ENCODE measurements at regions not wholly inside any gene's neighbourhood (a gene's known extent, or its start where the extent isn't known, plus 50 kb on each side); places are given as distances from the start of the nearest gene placed in this dataset.
"Not testable (repeated sequence)": the region's sequence is repeated elsewhere in the genome, so short reads cannot be mapped to it uniquely, and the experiment has no call there.

DNA sequence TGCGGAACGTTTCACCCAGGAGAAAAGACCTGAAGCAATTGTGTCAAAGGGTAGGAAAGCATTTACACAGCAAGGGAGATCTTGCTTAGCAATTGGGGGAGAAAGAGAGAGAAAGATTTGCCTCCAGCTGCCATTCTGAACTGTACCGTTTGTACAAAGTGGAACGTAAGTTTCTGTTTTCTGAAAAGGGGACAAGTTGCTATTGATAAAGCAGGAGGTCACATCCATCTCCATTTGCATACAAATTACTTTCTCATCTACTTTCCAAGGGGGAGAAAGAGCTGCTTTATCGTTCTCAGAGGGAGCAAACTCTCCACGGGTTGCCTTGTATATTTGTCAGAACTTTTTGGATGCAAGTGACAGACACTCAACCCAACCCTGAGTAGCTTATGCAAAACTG lies 92.0 kb upstream of the CARD11 start:
- DNase-seq: no peak

DNA sequence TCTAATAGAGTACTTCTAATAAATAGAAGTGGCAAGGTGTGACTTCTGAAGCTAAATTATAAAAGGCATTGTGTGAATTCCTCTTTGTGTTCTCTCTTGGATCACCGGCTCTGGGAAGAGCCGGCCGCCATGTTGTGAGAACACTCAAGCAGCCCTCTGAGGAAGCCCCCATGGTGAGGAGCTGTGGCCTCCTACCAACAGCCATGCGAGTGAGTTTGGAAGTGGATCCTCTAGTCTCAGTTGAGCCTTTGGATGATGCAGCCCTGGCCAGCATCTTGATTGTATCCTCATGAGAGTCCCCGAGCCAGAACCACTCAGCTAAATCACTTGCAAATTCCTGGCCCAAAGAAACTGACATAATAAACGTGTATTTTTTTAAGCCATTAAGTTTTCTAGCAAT lies 94.5 kb upstream of the CARD11 start:
- no peak for DNase-seq

DNA sequence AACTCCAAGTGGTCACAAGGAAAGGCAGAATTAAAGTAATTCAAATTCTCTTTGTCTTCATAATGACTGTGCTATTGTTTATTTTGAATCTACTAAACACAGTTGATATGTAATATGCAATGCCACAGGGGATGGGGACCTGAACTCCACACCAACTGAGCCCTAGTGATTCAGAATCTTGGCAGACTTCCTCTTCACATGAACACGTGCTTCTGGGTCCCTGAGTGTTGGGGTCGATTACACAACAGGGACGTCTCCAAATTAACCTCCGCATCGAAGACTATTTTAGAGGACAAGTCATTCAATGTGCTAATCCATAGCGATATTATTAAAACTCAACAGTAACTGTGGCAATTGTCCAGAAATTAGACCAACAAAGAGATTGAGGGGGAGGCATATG lies 95.3 kb upstream of the CARD11 start:
- DNase-seq: no peak

DNA sequence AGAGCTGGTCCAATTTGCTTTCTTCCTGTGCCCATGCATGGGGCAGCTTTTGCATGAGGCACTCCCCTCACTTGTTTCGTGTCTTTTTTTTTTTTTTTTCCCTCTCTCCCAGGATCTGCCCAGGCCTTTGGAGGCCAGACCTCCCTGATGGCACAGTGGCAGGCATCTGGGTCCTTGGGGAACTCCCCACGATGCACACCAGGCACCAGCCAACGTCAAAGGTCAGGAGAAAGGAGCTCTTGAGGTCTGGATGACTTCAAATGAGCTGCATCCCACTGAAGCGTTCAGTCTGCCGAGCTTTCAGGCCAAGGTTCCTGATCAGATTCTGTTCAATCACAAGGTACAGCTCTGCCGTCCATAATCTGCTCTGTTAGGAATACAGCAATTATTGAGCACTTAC lies 97.2 kb upstream of the CARD11 start:
- no peak for DNase-seq

DNA sequence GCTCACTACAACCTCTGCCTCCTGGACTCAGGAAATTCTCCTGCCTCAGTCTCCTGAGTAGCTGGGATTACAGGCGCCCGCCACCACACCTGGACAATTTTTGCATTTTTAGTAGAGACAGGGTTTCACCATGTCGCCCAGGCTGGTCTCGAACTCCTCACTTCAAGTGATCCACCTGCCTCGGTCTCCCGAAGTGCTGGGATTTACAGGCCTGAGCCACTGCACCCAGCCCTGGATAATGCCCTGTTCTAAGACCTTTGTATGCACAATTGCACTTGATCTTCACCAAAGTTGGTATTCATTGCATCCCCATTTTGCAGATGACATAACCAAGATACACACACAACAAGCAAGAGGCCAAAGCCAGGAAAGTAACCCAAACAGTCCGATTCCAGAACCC lies 97.7 kb upstream of the CARD11 start:
- no peak for DNase-seq

DNA sequence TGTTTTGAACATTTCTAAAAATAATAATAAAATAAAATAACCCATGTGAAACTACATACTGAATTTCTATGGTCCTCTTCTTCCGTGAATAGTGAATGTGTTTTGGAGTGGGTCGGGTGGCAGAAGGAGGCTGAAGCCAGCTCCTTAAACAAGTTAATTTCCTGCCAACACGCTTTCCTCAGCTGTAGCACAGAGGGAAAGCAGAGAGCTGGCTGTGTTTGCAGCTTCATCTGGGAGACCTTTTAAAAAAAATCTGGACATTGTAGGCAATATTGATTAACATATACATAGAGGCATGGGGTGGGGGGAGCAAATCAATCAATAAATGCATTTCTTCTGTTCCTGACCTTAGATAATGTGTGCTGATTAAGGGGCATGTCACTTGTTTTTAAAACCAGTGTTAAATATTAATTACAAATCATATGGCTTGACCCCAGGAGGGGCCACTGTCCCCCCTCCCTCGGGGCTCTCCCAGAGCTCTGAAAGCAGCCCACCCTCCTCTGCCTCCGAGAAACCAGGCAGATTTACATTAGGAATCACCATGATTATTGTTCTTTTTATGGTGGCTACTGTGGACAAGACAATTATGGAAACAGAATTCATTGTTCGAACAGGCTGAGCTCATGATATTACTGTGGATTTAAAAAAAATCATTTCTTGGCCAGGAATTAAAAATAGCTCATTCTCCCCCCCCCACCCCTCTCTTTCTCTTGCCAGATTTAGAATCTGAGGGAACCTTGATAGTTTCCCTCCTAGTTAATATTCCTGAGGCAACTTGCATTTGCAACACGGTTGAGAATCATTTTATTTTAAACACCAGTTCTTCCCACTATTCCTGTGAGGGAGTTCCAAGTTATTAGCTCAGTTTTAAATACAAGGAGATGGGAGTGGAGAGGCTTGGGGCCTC lies 100.5 kb upstream of the CARD11 start:
- DNase-seq: no peak

DNA sequence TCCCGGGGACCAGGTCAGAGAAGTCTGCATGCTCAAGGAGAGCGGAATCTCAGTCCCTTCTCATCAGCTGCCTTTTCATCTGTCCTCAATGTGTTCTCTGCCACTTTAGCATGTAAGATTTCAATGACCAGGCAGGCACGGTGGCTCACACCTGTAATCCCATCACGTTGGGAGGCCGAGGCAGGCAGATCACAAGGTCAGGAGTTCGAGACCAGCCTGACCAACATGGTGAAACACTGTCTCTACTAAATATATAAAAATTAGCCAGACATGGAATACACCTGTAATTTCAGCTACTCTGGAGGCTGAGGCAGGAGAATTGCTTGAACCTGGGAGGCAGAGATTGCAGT lies 101.1 kb upstream of the CARD11 start:
- not testable (repeated sequence) for DNase-seq

DNA sequence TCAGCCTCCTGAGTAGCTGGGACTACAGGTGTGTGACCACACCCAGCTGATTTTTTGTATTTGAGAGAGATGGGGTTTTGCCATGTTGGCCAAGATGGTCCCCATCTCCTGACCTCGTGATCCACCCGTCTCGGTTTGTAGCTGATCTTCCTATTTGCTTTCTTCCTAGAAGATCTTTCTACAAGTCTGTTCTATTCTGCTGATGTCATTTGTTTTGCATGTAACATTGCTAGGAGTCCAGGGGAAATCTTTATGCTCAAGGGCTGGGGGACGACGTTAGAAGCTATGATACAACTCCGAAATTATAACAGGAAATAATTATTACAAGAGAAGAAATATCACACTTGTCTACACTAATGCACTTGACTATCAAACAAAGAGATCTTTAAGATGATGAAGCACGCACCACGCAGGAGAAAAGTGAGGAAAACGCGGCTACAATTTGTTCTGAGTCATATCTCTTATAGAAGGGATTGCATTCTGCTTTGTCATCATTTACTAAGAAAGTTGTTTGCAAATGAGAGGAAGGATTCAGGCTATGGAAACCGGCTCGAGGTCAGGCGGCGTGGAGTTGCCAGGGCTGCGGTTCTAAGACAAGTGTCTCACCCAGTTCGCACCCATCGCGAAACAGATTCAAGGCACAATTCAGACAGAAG lies 103.0 kb upstream of the CARD11 start:
- no peak for DNase-seq

DNA sequence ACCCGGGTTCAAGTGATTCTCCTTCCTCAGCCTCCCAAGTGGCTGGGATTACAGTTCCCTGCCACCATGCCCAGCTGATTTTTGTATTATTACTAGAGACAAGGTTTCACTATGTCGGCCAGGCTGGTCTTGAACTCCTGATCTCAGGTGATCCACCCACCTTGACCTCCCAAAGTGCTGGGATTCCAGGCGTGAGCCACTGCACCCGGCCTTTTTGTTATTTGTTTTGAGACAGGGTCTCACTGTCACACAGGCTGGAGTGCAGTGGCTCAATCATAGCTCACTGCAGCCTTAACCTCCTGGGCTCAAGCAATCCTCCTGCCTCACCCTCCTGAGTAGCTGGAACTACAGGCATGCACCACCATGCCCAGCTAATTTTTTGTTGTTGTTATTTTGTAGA lies 104.8 kb upstream of the CARD11 start:
- not testable (repeated sequence) for DNase-seq

DNA sequence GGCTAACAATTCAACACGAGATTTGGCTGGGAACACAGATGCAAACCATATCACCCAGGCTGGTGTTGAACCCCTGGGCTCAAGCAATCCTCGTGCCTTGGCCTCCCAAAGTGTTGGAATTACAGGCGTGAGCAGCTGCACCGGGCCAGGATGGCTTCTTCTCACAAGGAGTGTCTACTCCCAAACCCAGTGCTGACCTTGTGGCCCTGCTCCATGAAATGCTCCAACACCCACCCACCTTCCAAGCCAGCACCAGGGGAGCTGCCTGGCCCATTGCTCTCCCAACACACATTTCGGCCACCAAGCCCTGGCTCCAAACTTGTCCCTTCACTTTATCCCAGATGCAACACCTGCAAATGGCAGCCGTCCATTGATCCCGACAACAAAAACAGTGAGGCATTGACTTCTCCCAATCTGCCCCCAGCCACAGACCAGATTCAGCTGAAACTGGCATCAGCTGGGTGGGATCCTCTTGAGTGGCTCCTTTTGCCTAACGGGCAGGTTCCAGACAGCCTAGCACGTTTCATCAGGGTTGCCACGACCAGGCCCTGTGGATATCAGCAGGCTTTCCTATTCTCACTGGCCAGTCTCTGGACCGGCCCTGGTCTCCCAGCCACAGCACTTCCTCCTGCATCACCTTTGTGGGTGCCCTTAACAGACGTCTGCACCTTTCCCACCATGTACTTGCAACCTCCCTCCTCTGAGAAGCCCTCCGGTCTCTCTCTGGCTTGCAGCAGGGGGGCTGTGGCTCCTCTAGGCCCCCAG lies 105.7 kb upstream of the CARD11 start:
- no peak for DNase-seq

DNA sequence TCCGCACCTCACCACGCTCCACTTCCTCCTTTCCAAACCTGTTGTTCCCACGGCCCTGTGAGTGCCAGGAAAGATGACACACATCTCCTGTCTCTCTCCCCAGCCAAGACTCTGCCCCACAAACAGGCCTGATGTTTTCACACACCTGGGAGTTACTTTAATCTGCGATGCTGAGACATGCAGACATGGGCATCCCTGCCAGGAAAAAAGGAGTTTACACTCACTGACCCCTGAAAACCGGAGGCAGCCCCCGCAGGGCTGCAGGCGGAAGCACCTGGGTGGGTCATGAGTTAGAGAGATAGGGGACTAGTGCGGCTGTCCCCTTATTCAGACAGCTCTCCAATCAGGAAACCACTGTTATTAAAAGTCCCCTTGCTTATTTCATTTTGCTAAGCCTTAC lies 106.4 kb upstream of the CARD11 start:
- peak; percentile 42 for DNase-seq

DNA sequence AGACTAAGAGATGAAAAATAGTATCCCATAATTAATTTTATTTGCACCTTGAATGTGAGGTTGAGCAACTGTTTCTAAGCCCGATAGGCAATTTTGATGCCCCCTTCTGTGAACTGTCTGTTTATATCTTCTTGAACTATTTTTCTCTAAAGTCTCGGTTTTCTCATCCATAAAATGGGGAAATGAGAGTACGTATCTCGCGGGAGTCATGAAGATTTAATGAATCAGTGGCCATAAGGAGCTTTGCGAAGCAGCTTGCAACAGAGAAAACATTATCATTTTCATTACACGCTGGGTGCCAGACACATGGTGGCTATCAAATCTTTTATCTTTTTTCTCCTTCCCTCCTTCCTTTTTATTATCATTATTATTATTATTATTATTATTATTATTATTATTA lies 108.1 kb upstream of the CARD11 start:
- no peak for DNase-seq

DNA sequence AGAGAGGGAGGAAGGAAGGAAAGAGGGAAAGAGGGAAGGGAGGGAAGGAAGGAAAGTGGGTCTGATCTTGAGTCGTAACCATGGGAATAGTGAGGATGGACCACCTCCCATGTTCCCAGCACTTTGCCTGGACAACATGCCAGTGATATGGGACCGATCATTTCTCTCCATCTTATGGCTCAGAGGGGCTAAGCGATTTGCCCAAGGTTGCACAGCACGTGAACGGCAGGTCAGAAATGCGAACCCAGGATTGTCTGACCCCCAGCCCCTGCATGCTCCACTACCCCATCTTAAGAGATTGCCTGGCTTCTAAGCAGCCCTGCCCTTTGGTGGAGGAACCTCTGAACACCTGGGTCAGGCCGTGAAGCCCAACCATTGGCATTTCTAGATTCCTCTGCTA lies 109.0 kb upstream of the CARD11 start:
- DNase-seq: no peak

DNA sequence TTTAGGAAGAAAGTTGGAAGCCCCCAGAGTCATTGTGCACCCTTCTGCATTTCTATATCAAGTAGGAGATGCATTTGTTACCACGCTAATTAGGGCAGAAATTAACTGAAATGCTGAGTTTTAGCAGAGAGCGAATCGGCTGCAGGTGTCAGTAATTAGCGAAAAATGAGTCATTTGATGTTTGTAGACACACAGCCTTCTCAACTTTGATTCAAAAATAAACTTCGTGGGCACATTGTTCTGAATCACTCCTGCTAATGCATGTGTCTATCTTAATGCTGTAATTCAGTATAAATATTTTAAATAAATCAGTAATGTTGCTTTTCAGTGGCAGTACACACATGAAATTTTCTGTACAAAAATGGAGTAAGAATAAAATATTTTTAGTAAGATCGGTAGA lies 109.5 kb upstream of the CARD11 start:
- no peak for DNase-seq

DNA sequence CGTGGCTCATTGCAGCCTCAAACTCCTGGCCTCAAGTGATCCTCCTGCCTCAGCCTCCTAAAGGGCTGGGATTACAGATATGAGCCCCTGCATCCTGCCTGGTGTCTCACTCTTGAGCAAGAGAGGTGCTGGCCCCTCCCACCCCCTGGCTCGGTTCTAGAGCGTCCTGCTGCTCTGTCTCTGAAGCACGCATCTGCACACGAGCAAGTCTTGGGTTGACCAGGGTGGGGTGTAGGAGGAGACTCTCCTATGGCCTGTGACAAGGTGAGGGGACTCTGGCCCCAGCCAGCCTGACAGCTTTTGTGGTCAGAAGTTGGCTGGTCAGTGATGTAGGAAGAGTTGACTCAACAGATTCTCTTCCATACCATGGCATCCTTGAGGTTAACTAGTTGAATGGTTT lies 110.7 kb upstream of the CARD11 start:
- DNase-seq: no peak

DNA sequence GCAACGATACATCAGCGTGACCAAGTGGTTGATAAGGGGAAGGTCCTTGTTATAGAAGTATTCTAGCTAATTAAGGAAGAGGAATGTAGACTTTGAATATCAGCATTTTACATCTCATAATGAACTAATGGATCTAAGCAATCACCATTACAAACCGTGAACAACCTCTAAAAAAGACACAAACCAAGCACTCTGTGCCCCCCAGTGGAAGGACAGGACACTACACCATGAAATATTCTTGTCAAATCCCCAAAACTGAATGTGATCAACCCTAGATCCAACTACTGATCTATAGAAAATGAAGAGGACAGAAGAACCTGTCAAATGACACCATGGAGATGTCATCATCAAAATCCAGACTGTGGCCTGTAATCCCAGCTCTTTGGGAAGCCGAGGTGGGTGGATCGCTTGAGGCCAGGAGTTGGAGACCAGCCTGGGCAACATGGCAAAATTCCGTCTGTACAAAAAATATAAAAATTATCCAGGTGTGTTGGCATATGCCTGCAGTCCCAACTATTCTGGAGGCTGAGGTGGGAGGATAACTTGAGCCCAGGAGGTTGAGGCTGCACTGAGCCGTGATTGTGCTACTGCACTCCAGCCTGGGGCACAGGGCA lies 111.3 kb upstream of the CARD11 start:
- DNase-seq: no peak

DNA sequence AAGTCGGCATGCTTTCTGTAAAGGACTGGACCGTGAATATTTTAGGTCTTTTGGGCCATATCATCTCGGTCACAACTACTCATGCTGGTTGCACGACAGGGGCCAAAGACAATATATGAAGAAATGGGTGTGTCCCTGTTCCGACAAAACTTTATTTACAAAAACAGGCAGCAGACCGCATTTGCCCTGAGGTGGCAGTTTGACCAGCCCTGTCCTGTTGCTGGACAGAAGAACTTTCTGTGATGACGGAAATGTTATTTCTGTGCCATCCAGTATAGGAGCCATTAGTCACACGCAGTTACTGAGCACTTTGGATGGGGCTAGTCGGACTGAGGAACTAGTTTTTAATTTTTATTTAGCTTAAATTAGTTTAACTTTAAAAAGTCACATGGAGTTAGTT lies 112.8 kb upstream of the CARD11 start:
- no peak for DNase-seq

DNA sequence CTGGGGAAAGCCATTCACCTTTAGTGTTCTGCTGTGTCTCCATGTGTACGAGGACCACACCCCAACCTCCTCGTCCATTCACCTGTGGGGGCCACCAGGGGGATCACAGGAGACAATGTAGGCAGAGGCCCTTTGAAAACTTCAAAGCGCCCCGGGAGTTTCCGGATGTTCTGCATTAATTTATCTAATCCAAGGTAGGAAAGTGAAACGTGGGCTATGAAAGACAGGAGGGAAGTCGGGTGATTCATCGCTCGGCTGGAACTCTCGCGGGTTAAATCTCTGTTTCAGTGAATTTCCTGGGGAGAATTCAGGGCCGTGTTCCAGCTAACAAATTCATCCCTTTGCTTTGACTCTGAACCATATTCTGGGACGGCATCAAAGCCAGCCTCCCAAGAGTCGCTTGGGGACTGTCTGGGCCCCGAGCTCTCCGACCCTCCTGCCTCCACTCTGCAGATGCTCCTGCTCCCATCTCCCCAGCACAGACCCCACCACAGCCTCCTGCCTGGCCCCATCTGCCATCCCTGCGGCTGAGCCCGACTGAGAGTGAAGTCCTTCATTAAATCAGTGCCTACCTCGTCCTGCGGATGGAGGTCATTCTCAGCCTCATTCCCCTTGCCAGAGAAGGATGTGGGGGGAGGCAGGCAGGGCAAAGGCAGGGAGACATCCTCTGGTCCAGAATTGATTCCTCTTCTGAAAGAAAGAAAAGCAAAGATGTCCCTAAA lies 114.1 kb upstream of the CARD11 start:
- DNase-seq: no peak

DNA sequence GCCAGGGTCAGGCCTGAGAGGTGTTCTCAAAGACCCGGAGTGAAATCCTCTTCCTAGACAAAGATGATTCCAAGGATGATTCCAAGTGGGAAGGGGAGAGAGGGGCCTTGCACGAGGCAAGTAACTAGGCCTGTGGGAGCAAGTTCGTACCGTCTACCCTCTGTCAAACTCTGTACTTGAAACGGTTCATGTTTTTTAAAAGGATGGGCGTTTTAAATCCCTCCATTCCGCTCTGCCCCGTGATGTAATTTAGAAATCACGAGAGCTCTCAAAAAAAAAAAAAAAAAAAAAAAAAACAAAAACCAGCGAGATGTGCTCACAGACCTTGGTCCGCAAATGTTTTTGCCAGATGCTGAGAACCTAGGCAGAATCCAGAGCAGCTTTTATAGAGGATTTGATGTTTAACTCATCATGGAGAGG lies 114.7 kb upstream of the CARD11 start:
- no peak for DNase-seq

DNA sequence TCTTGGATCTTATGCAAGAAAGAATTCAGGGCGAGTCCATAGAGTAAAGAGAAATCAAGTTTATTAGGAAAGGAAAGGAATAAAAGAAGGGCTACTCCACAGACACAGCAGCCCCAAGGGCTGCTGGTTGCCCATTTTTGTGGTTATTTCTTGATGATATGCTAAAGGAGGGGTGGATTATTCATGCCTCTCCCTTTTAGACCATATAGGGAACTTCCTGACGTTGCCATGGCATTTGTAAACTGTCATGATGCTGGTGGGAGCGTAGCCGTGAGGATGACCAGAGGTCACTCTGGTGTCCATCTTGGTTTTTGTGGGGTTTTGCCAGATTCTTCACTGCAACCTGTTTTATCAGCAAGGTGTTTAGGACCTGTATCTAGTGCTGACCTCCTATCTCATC lies 115.4 kb upstream of the CARD11 start:
- no peak for DNase-seq

DNA sequence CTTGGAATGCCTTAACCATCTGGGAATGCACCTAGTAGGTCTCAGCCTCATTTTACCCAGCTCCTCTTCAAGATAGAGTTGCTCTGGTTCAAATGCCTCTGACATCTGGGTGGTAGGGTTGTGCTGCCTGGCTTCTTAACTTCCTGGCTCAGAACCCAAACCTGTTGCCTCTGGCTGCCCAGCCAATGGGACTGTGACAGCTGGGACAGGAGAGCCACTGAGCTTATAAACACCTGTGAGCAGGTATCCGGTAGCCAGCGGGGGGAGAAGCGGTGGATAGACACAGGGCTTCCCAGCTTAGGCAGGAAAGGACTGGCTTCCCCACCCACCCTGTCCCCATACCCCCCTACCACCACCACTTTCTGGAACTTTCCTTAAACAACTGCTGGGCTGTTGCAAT lies 115.8 kb upstream of the CARD11 start:
- DNase-seq: no peak

DNA sequence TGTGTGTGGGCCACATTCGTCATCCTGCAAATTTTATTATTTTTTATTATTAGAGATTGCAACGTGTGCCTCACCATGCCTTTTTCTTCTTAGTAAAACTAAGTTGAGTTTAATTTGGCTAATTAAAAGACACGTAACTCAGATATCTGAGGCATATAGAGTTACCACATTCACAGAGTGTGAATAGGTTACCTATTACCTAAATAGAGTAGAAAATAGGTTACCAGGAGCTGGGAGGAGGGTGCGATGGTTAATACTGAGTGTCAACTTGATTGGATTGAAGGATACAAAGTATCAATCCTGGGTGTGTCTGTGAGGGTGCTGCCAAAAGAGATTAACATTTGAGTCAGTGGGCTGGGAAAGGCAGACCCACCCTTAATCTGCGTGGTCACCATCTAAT lies 116.3 kb upstream of the CARD11 start:
- not testable (repeated sequence) for DNase-seq

Data from renal pelvis (tissue), 1 donor.